ENCODE measurements at regions not wholly inside any gene's neighbourhood (a gene's known extent, or its start where the extent isn't known, plus 50 kb on each side); places are given as distances from the start of the nearest gene placed in this dataset.

- Histone ChIP-seq H3K9me2 (ENCODE audit: insufficient read depth, low read length) (no peaks in the 10 kb centered on the region), H4K20me1 (ENCODE audit: insufficient read depth, low read length) (no peaks in the 10 kb centered on the region), H3K79me2 (ENCODE audit: insufficient read depth, low read depth, low read length) (no peaks in the 10 kb centered on the region), H3K36me3 (ENCODE audit: insufficient read depth, low read length) (no peaks in the 10 kb centered on the region), H3K4me1 (ENCODE audit: insufficient read depth, low read length, poor library complexity, severe bottlenecking) (peaks cover 28% of the 10 kb centered on the region), H3K9me3 (ENCODE audit: low read length) (peaks cover 8% of the 10 kb centered on the region), H3K4me2 (ENCODE audit: low read length) (no peak overlapping the region), H3K27ac (ENCODE audit: low read depth, low read length, poor library complexity, severe bottlenecking) (no peak overlapping the region), H2AFZ (ENCODE audit: low read length) (no peak overlapping the region), H3K4me3 (ENCODE audit: low read depth, low read length, poor library complexity, severe bottlenecking) (no peak overlapping the region)
- ChIA-PET POLR2A (interaction anchor here (0.6 to 1.4 kb wide), 2 partner anchors 8 to 177 kb away, joined by 4 to 7 read pairs; no protein-coding TSS in a partner anchor), CTCF (ENCODE audit: unreplicated experiment) (no interaction called here)
- no peak for TF ChIP-seq CTCF (conservative IDR thresholded peaks at IDR 0.05; ENCODE audit: low read length)
- TF ChIP-seq EZH2phosphoT487 (IDR thresholded peaks at IDR 0.05; ENCODE audit: borderline replicate concordance, low read depth, low read length) = no peak
- DNase-seq (ENCODE audit: low spot score) = no peak
- no TSS peak for BruUV-seq (replicated peaks)
- intact Hi-C loops (cut with micrococcal nuclease; ENCODE audit: unreplicated experiment) = no loop called here
Measured at GRCh38 chr2:12066116-12066515, 319.7 kb downstream of the LPIN1 start.

- no peaks in the 10 kb centered on the region for H3K36me3 ChIP-seq (ENCODE audit: insufficient read depth, low read length)
- no TSS peak for BruUV-seq (replicated peaks)
- no peak for TF ChIP-seq CTCF (conservative IDR thresholded peaks at IDR 0.05; ENCODE audit: low read length)
- TF ChIP-seq EZH2phosphoT487 (IDR thresholded peaks at IDR 0.05; ENCODE audit: borderline replicate concordance, low read depth, low read length) = no peak
- no peak for DNase-seq (ENCODE audit: low spot score)
- no peaks in the 10 kb centered on the region for H3K79me2 ChIP-seq (ENCODE audit: insufficient read depth, low read depth, low read length)
- peaks cover 37% of the 10 kb centered on the region for H3K4me1 ChIP-seq (ENCODE audit: insufficient read depth, low read length, poor library complexity, severe bottlenecking)
- no peak overlapping the region for H2AFZ ChIP-seq (ENCODE audit: low read length)
- H4K20me1 ChIP-seq (ENCODE audit: insufficient read depth, low read length) = no peaks in the 10 kb centered on the region
- POLR2A ChIA-PET = interaction anchor here (1.4 kb wide), 1 partner anchor 9 kb away, joined by 7 read pairs; no protein-coding TSS in a partner anchor
- CTCF ChIA-PET (ENCODE audit: unreplicated experiment) = no interaction called here
- peaks cover 8% of the 10 kb centered on the region for H3K9me3 ChIP-seq (ENCODE audit: low read length)
- H3K9me2 ChIP-seq (ENCODE audit: insufficient read depth, low read length) = no peaks in the 10 kb centered on the region
- H3K4me3 ChIP-seq (ENCODE audit: low read depth, low read length, poor library complexity, severe bottlenecking) = no peak overlapping the region
- intact Hi-C loops (cut with micrococcal nuclease; ENCODE audit: unreplicated experiment) = no loop called here
- no peak overlapping the region for H3K27ac ChIP-seq (ENCODE audit: low read depth, low read length, poor library complexity, severe bottlenecking)
- peak overlapping the region; percentile 25; the same call in 1 of the 2 replicates for H3K4me2 ChIP-seq (ENCODE audit: low read length)
Measured at GRCh38 chr2:12066986-12067385, 320.6 kb downstream of the LPIN1 start.

- DNase-seq (ENCODE audit: low spot score) = no peak
- TF ChIP-seq CTCF (conservative IDR thresholded peaks at IDR 0.05; ENCODE audit: low read length) (no peak), EZH2phosphoT487 (IDR thresholded peaks at IDR 0.05; ENCODE audit: borderline replicate concordance, low read depth, low read length) (no peak)
- Histone ChIP-seq H2AFZ (ENCODE audit: low read length) (no peak overlapping the region), H3K79me2 (ENCODE audit: insufficient read depth, low read depth, low read length) (no peaks in the 10 kb centered on the region), H3K4me1 (ENCODE audit: insufficient read depth, low read length, poor library complexity, severe bottlenecking) (peaks cover 40% of the 10 kb centered on the region), H3K36me3 (ENCODE audit: insufficient read depth, low read length) (no peaks in the 10 kb centered on the region), H4K20me1 (ENCODE audit: insufficient read depth, low read length) (no peaks in the 10 kb centered on the region), H3K27ac (ENCODE audit: low read depth, low read length, poor library complexity, severe bottlenecking) (no peak overlapping the region), H3K4me2 (ENCODE audit: low read length) (no peak overlapping the region), H3K4me3 (ENCODE audit: low read depth, low read length, poor library complexity, severe bottlenecking) (no peak overlapping the region), H3K9me2 (ENCODE audit: insufficient read depth, low read length) (no peaks in the 10 kb centered on the region), H3K9me3 (ENCODE audit: low read length) (no peaks in the 10 kb centered on the region)
- ChIA-PET POLR2A (interaction anchor here (0.7 kb wide), 2 partner anchors 25 to 116 kb away, joined by 5 to 6 read pairs; no protein-coding TSS in a partner anchor), CTCF (ENCODE audit: unreplicated experiment) (no interaction called here)
- intact Hi-C loops (cut with micrococcal nuclease; ENCODE audit: unreplicated experiment) = no loop called here
- BruUV-seq (replicated peaks) = no TSS peak
Measured at GRCh38 chr2:12068796-12069538, 322.5 kb downstream of the LPIN1 start.
